NCI-H69 (cell line): ENCODE measurements at regions not wholly inside any gene's neighbourhood (a gene's known extent, or its start where the extent isn't known, plus 50 kb on each side); places are given as distances from the start of the nearest gene placed in this dataset.
A peak's percentile ranks its signal among the peaks of the same experiment; 100 is the strongest.
"Not testable (repeated sequence)": the region's sequence is repeated elsewhere in the genome, so short reads cannot be mapped to it uniquely, and the experiment has no call there.

Experiments used
- DNase-seq: peaks from one replicate; lab custom pipeline; 2025; lab: John Stamatoyannopoulos, UW

DNA sequence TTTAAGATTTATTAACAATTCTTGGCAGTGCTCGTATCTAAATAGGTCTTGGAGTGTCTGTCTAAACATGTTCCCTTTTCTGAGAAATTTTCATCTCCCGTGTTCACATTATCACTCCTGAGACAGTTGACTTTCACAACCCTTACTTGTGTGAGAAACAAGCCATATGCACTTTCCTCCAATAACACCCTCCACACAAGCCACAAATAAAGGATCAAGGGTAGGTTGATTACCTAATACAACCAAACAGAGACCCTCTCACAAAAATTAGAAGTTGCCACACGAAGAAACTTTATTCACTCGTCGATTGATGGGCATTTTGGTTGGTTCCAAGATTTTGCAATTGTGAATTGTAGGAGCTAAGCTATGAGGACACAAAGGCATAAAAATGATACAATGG, 763.9 kb downstream of the TRAM1L1 start:
- no peak for DNase-seq

GRCh38 chr4:116320859-116321258, 764.5 kb downstream of the TRAM1L1 start:
- no peak for DNase-seq

- no peak for DNase-seq
Measured at GRCh38 chr4:116303736-116304188, 781.6 kb downstream of the TRAM1L1 start.

GRCh38 chr4:116302990-116303735, 782.2 kb downstream of the TRAM1L1 start:
- no peak for DNase-seq

DNA sequence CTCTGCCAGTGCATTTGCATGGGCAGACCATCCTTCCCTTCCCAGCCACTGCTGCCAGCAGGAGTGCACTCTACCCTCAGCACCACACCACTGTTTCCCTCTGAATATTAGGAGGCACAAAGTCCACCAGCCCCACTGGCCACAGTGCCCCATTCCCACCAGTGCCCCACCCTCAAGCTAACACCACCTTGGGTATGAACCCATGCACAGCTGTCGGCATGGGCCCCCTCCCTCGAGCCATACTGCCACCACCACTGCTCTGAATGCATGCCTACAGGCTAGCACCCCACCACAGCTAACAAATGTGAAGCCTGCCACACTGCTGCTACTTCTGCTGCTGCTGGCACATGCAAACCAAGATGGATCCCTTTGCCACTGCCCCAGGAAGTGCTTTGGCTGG, 810.4 kb downstream of the TRAM1L1 start:
- DNase-seq: no peak

DNA sequence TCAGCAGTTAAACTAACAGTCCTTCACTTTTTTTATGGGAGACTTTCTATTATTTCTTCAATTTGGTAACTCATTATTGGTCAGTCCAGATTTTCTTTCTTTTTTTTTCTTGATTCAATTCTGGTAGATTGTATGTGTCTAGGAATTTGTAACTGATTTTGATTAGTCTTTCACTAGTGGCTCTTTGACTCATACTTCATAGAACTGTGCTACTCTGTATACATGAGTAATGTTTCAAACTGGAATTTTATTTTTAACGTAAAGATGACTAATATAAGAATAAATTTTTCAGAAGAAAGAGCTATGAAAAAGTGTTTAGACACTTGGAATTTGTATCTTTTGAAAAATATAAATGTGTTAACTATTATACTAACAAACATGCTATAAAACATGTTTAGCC, 813.0 kb downstream of the TRAM1L1 start:
- DNase-seq: no peak

GRCh38 chr4:116260931-116261330, 824.4 kb downstream of the TRAM1L1 start:
- DNase-seq: not testable (repeated sequence)

DNA sequence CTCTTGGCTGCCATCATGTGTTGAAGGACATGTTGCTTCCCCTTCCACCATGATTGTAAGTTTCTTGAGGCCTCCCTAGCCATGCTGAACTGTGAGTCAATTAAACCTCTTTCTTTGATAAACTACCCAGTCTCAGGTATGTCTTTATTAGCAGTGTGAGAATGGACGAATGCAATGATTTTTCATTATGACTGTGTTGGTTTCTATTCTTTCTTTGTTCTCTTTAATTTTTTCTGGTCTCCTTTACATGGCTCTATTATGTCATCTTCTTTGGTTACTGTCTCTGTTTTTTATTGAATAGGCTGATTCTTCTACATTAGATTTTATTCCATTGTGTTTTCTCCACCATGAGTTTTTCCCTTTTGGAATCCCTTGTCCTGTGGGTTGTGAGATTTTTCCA, 840.6 kb downstream of the TRAM1L1 start:
- DNase-seq: no peak

- no peak for DNase-seq
Measured at GRCh38 chr4:116243431-116243830, 841.9 kb downstream of the TRAM1L1 start.

DNA sequence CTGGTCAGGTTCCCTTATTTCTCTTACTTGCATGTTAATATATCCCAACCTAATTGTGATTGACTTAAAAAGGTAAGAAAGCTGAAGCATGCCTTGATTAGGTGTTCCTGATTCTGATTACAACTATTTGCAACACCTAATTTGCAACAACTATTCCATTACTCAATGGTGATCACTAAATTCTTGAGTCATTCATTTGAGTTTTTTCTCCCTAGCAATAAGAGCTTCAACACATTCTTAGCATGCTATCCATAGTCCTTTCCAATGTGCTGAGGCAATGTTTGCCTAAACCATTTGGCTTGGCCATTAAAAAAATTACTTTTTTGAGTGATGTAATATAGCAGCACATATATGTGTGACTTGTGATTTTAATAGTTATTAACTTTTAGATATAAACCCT, 851.4 kb downstream of the TRAM1L1 start:
- DNase-seq: no peak

DNA sequence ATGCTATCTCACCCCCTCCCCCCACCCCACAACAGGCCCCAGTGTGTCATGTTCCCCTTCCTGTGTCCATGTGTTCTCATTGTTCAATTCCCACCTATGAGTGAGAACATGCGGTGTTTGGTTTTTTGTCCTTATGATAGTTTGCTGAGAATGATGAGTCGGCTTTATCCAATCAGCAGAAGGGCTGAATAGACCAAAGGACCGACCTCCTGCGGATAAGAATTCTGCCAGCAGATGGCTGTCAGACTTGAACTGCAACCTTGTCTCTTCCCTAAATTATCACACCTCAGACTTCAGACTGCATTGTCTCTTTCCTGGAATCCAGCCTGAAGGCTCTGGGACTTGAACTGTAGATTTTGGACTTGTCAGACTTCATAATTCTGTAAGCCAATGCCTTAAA, 853.4 kb downstream of the TRAM1L1 start:
- peak; percentile 43 for DNase-seq

DNA sequence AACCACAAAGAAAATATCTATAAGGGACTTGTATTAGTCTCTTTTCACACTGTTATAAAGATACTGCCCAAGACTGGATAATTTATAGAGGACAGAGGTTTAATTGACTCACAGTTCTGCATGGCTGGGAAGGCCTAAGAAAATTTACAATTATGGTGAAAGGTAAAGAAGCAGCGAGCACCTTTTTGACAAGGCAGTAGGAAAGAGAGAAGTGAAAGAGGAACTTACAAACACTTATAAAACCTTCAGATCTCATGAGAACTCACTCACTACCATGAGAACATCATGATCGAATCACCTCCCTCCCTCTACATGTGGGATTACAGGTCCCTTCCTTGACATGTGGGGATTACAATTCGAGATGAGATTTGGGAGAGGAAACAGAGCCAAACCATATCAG, 856.0 kb downstream of the TRAM1L1 start:
- DNase-seq: no peak

DNA sequence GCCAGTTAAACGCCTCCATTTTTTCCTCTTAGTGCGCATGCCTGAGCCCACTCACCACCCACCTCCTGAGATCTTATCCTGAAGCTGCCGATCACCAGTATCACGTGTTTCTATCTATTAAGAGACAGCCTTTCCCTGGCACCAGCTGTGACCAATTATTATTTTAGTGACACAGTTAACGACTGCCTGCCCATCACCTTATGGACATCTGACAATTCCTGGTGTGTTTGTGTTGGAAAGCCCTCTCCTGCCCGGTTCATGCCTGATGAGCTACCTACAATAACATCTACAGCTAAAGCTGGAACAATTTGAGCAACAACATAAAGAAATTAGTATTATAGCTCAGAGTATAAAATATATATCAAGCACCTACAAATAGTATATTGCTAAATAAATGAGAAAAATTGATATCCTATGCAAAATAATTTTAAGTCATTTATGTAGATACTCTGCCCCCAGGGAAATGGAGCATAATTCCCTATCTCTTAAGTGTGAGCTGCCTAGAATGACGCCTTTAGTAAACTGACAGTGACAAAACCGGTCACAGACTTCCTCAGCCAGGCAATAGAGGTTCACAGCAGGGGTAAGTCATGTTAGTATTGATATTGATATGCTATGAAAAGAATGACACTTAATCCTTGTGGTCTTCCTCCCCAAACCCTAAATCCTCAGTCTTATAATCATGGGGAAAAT, 862.2 kb downstream of the TRAM1L1 start:
- peak; percentile 13 for DNase-seq

DNA sequence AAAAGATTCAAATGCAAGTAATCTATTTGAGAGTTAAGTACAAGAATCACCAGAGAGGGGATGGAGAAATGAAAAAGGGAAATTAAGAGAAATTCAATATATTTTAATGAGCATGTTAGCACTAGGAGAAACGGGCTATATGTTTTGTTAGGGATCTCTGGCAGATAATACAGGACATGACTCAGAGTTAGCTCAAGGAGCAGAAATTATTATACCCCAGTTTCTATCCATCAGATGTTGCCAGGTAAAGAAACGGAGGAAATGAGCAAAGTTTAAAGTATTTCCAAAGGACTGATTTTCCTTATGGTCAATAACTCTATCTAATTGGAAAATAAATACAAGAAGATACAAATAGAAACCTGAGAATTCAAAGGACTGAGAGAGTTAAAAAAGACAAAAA, 867.6 kb downstream of the TRAM1L1 start:
- DNase-seq: no peak

GRCh38 chr4:116215622-116216021, 869.8 kb downstream of the TRAM1L1 start:
- DNase-seq: no peak

DNA sequence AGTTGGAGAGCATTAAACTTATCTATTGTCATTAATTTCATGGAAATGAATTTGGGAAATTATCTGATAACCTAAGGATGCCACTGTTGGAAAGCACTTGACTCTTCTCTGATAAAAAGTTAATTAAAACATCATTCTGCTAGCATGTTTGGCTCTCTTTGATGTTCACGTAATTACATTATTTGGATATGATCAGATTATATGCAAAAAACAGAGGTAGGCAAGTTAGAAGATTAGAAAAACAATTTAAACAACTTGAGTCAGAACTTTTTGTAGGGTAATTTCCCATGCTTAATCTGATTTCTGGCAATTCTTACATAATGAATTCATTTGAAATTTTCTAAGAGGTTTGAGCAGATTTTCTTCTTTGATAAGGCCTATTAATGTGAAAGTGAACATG, 882.9 kb downstream of the TRAM1L1 start:
- no peak for DNase-seq

GRCh38 chr4:116197317-116197809, 888.0 kb downstream of the TRAM1L1 start:
- no peak for DNase-seq

DNA sequence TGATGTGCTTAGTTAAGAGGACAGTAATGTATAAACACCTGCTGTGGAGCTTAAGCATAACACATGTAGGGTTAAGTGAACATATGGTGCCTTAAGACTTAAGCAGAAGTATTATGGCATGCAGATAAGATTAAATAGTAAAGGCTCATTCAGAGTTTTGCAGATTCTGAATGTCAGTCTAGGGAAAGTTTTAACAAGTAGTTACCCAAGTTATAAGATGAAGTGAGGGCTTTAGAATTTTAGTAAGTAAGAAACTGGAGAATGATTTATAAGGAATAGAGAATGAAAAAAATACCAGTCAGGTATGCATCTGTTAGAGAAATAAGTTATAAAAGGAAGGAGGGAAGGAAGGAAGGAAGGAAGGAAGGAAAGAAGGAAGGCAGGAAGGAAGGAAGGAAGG, 902.1 kb downstream of the TRAM1L1 start:
- no peak for DNase-seq

DNA sequence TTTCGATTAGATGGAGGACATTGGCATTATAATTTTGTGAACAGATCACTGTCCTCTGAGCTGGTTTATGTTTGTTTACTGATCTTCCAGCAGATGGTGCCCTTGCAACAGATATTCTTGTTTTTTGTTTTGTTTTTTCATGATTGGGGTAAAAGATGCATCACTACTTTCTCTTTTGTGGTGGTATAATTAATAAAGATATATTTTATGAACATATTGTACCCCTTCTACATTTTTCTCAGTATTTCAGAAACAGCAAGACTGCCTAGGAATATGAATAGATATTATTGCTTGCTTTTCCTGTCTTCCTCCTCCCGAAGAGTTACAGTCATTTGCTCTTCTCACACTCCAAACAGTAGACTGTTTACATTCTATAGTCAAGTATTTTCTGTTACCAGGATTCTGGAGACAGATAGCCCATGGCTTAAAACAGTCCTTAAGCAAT, 905.2 kb downstream of the TRAM1L1 start:
- DNase-seq: peak; percentile 18

DNA sequence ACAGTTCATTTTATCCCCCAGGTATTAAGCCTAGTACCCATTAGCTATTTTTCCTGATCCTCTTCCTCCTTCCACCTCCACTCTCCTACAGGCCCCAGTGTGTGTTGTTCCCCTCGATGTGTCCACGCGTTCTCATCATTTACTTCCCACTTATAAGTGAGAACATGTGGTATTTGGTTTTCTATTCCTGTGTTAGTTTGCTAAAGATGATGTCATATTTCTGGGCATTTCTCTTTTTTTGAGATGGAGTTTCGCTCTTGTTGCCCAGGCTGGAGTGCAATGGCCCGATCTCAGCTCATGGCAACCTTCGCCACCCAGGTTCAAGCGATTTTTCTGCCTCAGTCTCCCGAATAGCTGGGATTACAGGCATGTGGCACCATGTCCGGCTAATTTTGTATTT, 934.0 kb downstream of the TRAM1L1 start:
- not testable (repeated sequence) for DNase-seq

- DNase-seq: peak; percentile 17
Measured at GRCh38 chr4:116150152-116150551, 935.2 kb downstream of the TRAM1L1 start.

- DNase-seq: no peak
Measured at GRCh38 chr4:116143198-116143597, 942.2 kb downstream of the TRAM1L1 start.

- no peak for DNase-seq
Measured at GRCh38 chr4:116132946-116133345, 952.4 kb downstream of the TRAM1L1 start.
